ENCODE measurements at regions not wholly inside any gene's neighbourhood (a gene's known extent, or its start where the extent isn't known, plus 50 kb on each side); places are given as distances from the start of the nearest gene placed in this dataset.

DNA sequence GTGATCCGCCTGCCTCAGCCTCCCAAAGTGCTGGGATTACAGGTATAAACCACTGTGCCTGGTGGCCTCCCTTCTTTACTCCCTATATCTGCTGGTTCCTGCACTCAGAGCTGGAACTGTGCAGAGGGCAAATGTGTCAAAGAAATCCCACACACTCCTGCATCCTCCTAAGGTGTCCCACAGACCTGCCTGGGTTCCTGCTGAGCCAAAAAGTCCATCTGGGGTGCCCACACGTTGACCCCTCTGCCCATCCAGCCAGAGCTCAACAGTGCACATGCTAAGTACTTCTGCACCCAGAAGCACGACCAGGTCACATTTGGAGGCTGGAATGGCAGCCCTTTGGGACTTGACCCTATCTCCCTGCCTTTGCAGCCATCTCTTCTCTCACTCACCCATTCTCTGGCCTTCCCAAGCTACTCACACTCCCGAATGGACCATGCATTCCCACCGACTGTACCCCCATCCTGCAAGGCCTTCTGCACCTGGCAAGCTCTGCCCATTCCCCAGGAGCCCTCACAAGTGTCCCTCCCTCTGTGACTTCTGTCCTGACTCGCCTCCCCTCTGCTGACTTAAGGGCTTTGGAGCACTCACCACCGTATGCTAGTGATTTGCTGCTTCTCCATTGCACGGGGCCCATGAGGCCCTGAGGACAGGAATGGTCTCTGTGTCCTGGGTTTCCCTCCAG lies 152.1 kb downstream of the KCTD15 start:
- H3K9me2 ChIP-seq (ENCODE audit: insufficient read depth): no peaks in the 10 kb centered on the region
- H3K27me3 Mint-ChIP-seq (ENCODE audit: insufficient read depth, low read depth, poor library complexity): peaks cover 8% of the 10 kb centered on the region

More for the DNA sequence above, 152.1 kb downstream of the KCTD15 start:
- Histone ChIP-seq H3K36me3 (ENCODE audit: insufficient read depth) (no peaks in the 10 kb centered on the region), H3K27me3 (ENCODE audit: insufficient read depth) (no peaks in the 10 kb centered on the region), H3F3A (replicated peaks; ENCODE audit: low read depth) (no peaks in the 10 kb centered on the region), H3K4me1 (ENCODE audit: insufficient read depth) (no peaks in the 10 kb centered on the region; the same call in 1 of the 2 replicates), H2AFZ (peak overlapping the region; percentile 28; the same call in 1 of the 2 replicates), H3K4me3 (no peak overlapping the region), H3K79me2 (replicated peaks; ENCODE audit: insufficient read depth) (no peaks in the 10 kb centered on the region), H3K4me2 (no peak overlapping the region), H3K27ac (ENCODE audit: low read depth) (no peak overlapping the region), H4K20me1 (replicated peaks; ENCODE audit: insufficient read depth) (no peaks in the 10 kb centered on the region)
- TF ChIP-seq POLR2AphosphoS5 (IDR thresholded peaks at IDR 0.05; ENCODE audit: low read depth): no peak
- no peak for TF ChIP-seq EZH2phosphoT487 (IDR thresholded peaks at IDR 0.05; ENCODE audit: unreplicated experiment)
- no peak for TF ChIP-seq NANOG (IDR thresholded peaks at IDR 0.05; ENCODE audit: borderline replicate concordance)
- no peak for TF ChIP-seq REST (IDR thresholded peaks at IDR 0.05; ENCODE audit: unreplicated experiment)
- TF ChIP-seq, protein P1, sequence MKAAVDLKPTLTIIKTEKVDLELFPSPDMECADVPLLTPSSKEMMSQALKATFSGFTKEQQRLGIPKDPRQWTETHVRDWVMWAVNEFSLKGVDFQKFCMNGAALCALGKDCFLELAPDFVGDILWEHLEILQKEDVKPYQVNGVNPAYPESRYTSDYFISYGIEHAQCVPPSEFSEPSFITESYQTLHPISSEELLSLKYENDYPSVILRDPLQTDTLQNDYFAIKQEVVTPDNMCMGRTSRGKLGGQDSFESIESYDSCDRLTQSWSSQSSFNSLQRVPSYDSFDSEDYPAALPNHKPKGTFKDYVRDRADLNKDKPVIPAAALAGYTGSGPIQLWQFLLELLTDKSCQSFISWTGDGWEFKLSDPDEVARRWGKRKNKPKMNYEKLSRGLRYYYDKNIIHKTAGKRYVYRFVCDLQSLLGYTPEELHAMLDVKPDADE (IDR thresholded peaks at IDR 0.05): no peak
- TF ChIP-seq ZNF462 (CRISPR knock-in tag; IDR thresholded peaks at IDR 0.05): no peak
- TF ChIP-seq CREB1 (CRISPR knock-in tag; IDR thresholded peaks at IDR 0.05; ENCODE audit: low read depth): no peak
- TF ChIP-seq ZNF114 (CRISPR knock-in tag; IDR thresholded peaks at IDR 0.05): no peak
- no peak for TF ChIP-seq ZNF331 (CRISPR knock-in tag; IDR thresholded peaks at IDR 0.05; ENCODE audit: low read depth)
- TF ChIP-seq, protein P2, sequence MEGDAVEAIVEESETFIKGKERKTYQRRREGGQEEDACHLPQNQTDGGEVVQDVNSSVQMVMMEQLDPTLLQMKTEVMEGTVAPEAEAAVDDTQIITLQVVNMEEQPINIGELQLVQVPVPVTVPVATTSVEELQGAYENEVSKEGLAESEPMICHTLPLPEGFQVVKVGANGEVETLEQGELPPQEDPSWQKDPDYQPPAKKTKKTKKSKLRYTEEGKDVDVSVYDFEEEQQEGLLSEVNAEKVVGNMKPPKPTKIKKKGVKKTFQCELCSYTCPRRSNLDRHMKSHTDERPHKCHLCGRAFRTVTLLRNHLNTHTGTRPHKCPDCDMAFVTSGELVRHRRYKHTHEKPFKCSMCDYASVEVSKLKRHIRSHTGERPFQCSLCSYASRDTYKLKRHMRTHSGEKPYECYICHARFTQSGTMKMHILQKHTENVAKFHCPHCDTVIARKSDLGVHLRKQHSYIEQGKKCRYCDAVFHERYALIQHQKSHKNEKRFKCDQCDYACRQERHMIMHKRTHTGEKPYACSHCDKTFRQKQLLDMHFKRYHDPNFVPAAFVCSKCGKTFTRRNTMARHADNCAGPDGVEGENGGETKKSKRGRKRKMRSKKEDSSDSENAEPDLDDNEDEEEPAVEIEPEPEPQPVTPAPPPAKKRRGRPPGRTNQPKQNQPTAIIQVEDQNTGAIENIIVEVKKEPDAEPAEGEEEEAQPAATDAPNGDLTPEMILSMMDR (conservative IDR thresholded peaks at IDR 0.05; ENCODE audit: low read depth in 2 of 2): no peak
- TF ChIP-seq EZH2 (IDR thresholded peaks at IDR 0.05; ENCODE audit: low read depth, unreplicated experiment): no peak
- no peak for TF ChIP-seq JUNB (IDR thresholded peaks at IDR 0.05; ENCODE audit: unreplicated experiment)
- no peak for TF ChIP-seq STAT1 (IDR thresholded peaks at IDR 0.05; ENCODE audit: unreplicated experiment)
- DNase-seq (ENCODE audit: low spot score): no peak
- no peak overlapping the region for H3K4me3 Mint-ChIP-seq
- no peak for ATAC-seq
- H3K36me3 Mint-ChIP-seq (ENCODE audit: low read depth): no peaks in the 10 kb centered on the region
- peaks cover 7% of the 10 kb centered on the region; the same call in 2 of the 3 replicates for H3K4me1 Mint-ChIP-seq
- H3K9me3 Mint-ChIP-seq: no peaks in the 10 kb centered on the region
- H3K27ac Mint-ChIP-seq: no peak overlapping the region

Measured in GM23338 (cell line).